ENCODE measurements at regions not wholly inside any gene's neighbourhood (a gene's known extent, or its start where the extent isn't known, plus 50 kb on each side); places are given as distances from the start of the nearest gene placed in this dataset.

DNA sequence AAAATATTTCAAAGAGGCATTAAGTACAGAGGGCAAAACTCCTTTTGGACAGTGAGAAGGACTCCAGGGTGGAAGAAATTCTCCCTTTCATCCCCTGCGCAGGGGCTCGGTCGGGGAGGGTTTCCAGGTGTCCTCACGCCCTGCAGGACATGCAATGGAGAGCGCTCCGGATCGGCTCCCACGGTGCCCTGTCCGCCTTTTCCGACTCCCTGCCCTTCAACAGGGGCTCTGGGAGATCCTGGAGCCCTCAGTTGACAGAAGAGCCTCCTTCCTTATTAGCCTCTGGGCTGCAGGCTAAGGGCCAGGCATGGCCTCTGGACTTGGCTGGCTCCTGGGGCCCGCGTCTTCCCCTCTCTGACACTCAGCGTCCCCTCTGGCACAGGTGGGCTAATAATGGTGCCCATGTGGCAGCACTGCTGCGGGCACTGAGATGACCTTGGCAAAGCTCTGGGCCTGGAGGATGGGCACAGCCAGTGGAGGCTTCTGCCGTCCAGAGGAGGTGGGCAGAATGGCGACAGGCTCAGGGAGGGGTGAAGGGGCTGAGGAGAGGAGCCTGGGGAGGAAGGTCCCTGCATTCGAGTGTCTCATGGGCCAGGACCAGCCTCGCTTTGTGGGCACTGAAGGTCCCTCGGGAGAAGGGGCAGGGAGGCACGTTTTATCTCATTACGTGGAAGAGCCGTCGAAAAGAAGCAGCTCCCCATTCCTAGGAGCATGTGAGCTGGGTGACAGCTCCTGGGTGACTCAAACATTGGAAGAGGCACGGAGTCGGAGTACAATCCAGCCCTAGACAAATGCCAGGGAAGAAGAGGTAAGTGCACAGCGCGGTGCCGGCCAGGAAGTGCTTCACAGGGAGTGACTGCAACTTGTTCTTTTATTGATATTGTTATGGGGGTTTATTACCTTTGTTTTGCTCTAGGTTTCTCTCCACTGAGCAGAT is 161.7 kb downstream of the IRF8 start:
- TF ChIP-seq, protein P1, sequence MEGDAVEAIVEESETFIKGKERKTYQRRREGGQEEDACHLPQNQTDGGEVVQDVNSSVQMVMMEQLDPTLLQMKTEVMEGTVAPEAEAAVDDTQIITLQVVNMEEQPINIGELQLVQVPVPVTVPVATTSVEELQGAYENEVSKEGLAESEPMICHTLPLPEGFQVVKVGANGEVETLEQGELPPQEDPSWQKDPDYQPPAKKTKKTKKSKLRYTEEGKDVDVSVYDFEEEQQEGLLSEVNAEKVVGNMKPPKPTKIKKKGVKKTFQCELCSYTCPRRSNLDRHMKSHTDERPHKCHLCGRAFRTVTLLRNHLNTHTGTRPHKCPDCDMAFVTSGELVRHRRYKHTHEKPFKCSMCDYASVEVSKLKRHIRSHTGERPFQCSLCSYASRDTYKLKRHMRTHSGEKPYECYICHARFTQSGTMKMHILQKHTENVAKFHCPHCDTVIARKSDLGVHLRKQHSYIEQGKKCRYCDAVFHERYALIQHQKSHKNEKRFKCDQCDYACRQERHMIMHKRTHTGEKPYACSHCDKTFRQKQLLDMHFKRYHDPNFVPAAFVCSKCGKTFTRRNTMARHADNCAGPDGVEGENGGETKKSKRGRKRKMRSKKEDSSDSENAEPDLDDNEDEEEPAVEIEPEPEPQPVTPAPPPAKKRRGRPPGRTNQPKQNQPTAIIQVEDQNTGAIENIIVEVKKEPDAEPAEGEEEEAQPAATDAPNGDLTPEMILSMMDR (IDR thresholded peaks at IDR 0.05), result no peak
- no peak for TF ChIP-seq POLR2A (IDR thresholded peaks at IDR 0.05)
- TF ChIP-seq POLR2AphosphoS5 (IDR thresholded peaks at IDR 0.05), result no peak
